Jurkat, Clone E6-1 (cell line): ENCODE measurements at regions not wholly inside any gene's neighbourhood (a gene's known extent, or its start where the extent isn't known, plus 50 kb on each side); places are given as distances from the start of the nearest gene placed in this dataset.

ENCODE experiments used
- DNase-seq: peaks from one replicate; pipeline ENCODE4 v3.0.0-alpha.2; 2011; ENCODE audit warnings: low read depth, low spot score
- H3K4me3 ChIP-seq: 2 replicates; pipeline ENCODE4 v1.5.1; 2011; ENCODE audit warnings: mild to moderate bottlenecking, low read length, control low read depth, moderate library complexity

- no peak for DNase-seq
- H3K4me3 ChIP-seq, result no peak overlapping the region
These were observed 1043.6 kb downstream of the TUSC7 start for GRCh38 chr3:117752984-117753717.

- DNase-seq, result no peak
- no peak overlapping the region for H3K4me3 ChIP-seq
These were observed 1044.5 kb downstream of the TUSC7 start for GRCh38 chr3:117754058-117754457.

DNA sequence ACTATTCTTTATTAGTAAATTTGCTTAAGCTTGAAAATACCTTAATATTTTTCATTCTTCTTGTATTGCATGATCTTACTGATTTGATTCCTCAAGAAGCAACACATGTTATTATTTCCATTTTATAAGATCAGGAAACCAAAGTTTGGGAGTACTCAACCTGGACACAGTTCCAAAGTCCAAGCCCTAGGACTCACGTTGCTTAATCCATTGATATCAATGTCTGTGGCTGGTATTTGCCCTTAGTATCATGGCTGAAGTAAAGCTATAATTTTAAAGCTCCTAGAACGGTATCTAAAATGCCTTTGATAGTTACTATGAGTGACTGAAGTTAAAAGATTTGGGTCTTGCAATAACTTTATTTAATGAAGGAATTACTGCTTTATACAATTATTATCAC, 1045.3 kb downstream of the TUSC7 start:
- H3K4me3 ChIP-seq, result no peak overlapping the region
- no peak for DNase-seq

GRCh38 chr3:117756563-117756962, 1047.0 kb downstream of the TUSC7 start:
- DNase-seq, result no peak
- H3K4me3 ChIP-seq, result no peak overlapping the region

- DNase-seq, result no peak
- no peak overlapping the region for H3K4me3 ChIP-seq
These were observed 1052.4 kb downstream of the TUSC7 start for GRCh38 chr3:117761703-117762620.

DNA sequence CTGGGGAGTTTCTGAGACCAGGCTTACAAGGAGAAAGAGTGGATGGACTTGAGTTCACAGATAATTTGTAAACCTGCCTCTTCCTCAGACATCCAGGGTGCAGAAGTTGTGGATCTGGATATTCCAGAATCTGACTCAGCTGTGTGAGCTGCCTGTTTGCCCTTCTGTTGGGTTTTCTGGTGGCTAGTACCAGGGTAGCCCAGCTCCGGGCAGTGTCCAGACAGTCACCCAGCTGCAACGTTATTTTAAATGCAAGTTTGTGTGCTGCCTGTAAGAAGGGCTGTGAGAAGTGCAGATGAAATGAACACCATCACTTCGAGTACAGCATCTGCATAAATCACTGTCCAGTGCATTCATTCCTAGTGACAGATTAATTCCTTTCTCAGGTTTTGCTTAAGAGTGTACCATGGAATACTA, 1053.0 kb downstream of the TUSC7 start:
- DNase-seq, result no peak
- H3K4me3 ChIP-seq, result no peak overlapping the region

GRCh38 chr3:117763561-117763960, 1054.0 kb downstream of the TUSC7 start:
- DNase-seq, result no peak
- no peak overlapping the region for H3K4me3 ChIP-seq

DNA sequence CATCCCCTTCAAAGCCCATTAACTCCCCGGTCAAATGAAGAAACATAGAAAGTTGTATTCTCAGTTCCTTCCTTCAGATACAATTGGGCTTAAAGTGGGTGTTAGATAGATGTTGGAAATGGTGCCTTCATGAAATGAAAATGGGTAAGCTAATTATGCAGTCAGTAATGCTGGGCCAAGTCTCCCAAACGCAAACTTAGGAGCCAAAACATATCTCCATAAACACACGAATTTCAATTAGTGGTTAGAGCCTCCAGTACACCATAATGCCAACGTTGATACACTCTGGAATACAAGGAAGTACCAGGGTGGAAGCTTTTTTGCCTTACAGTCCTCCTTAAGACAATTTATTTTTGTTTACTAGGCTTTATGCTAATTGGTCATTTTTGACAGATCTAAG, 1059.0 kb downstream of the TUSC7 start:
- no peak overlapping the region for H3K4me3 ChIP-seq
- no peak for DNase-seq

DNA sequence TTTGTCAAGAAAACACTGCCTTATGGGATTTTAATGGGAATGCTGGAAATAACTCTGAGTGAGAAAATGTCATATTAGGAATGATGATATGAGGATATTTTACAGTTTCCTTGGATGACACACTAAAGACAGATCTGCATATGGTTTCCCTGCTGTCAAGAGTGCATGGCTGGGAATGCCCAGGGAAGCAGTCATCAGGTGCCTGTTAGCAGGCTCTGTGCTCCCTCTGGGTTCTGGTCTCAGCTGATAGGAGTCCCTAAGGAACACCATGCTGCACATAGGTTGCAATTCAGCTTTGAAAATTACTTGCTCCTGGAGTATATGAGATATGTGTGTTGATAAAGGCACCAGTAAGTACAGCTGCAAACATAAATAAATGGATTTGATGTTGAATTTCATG, 1064.6 kb downstream of the TUSC7 start:
- DNase-seq, result no peak
- no peak overlapping the region for H3K4me3 ChIP-seq

- H3K4me3 ChIP-seq, result no peak overlapping the region
- DNase-seq, result no peak
These were observed 1076.8 kb downstream of the TUSC7 start for GRCh38 chr3:117786349-117786748.

- H3K4me3 ChIP-seq, result no peak overlapping the region
- DNase-seq, result no peak
These were observed 1078.5 kb downstream of the TUSC7 start for GRCh38 chr3:117788061-117788460.

GRCh38 chr3:117788506-117788905, 1078.9 kb downstream of the TUSC7 start:
- no peak for DNase-seq
- H3K4me3 ChIP-seq, result no peak overlapping the region

DNA sequence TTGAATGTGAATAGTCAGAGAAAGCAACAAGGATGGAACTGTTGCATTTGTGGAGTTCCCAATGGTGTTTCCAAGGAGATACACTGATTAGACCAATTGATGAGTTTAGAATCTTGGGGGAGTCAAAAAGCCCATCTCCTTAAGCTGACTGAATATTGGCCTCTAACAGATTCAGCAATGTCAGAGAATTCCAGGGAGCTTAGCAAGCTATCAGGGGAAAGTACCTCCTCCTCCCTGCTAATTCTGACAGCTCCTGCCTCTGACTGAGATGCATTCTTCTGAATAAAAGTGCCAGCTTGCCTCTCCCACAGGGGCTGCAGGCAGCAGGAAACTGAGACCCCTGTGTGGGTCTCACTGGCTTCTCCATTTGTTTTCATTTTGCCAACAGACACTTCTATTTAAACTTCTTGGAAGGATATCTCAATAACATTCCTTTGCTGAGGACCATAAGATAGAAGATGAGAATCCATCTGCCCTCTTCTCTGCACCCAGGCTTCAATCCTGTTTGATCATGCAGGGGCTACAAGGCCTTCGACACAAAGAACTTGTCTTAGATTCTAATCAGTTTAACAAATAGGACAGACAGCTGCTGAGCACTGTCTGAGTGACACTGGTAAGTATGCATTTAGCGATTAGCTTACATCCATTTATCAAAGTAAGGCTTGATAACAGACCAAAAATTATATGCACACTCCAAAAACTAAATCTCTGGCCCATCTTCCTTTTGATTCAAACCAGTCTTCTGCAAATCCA, 1080.8 kb downstream of the TUSC7 start:
- DNase-seq, result no peak
- H3K4me3 ChIP-seq, result no peak overlapping the region

DNA sequence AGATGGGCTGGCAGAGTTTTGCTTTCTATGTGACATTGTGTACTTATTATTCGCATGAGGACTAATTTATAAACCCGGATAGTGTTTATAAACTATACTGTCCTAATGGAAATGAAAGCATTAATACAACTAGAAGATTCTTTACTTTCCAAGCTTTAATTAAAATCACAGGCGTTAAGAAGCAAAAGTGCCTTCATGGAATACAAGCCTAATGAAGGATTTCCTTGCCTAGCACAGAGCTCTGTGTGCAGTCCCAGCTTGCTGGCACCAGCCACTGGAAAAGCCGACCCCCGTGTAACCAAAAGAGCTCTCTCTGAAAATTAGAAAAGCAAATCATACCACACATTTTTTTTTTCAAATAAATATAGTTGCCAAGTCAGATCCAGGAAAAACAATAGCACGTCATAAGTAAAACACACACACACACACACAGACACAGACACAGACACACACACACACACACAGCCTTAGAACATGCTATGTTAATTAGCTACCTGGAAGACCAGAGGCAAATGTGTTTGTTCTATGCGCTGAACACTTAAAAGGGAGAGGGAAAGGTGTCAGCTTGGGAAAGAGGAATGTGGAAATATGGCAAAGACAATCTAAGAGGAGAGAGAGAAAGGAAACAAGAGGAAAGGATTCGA, 1084.2 kb downstream of the TUSC7 start:
- no peak overlapping the region for H3K4me3 ChIP-seq
- no peak for DNase-seq

GRCh38 chr3:117798221-117798620, 1088.6 kb downstream of the TUSC7 start:
- DNase-seq, result no peak
- H3K4me3 ChIP-seq, result no peak overlapping the region

DNA sequence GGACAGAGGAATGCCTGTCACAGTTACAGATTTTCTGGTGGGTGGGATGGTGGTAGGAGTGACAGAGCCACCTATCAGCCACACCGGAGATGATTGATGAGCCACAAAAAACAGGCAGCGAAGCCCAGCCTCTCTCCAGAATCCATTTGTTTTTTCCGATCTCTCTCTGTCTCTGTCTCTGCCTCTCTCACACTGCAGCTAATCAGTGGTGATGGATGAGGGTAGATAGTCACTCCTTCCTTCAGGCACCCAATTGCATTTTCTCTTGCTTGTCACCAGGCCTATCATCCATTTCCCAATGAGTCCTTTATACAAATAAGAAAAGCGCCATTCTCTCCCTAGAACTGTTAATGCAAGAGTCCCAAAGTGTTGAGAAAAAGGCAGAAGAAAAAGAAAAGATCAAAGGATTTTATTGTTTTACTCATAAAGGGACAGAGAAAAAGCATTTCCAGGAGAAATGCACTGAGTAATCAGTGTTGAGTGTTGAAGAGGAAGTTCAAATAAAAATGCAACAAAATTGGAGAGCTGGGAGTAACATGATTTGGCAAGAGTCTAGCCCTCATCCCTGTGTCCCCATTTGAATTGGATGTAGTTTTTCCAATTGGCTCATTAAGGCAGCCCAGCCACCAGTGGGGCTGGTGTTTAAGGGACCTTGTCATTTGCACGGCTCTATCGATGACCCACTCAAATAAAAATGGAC, 1089.3 kb downstream of the TUSC7 start:
- no peak for DNase-seq
- no peak overlapping the region for H3K4me3 ChIP-seq

GRCh38 chr3:117799387-117799735, 1089.8 kb downstream of the TUSC7 start:
- no peak overlapping the region for H3K4me3 ChIP-seq
- no peak for DNase-seq

DNA sequence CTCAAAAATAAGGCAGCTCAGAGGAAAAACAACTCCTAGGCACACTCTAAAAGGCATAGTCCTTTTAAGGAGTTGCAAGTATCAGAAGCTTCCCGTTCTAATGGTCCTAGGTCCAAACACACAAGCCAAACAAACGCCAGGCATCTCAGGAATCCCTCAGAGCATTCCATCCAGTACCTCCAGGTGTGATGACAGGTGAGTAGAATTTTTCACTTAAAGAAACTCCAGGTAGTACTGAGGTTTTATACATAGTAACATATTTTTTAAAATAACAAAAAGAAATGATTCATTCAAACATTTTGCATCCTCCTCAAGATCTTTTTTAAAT, 1092.3 kb downstream of the TUSC7 start:
- no peak overlapping the region for H3K4me3 ChIP-seq
- no peak for DNase-seq
